ENCODE measurements at regions not wholly inside any gene's neighbourhood (a gene's known extent, or its start where the extent isn't known, plus 50 kb on each side); places are given as distances from the start of the nearest gene placed in this dataset.

GRCh38 chr4:119765469-119765868 is 136.9 kb upstream of the PDE5A start:
- Mint-ChIP-seq H3K36me3 (no peaks in the 10 kb centered on the region), H3K4me1 (no peaks in the 10 kb centered on the region), H3K27me3 (peaks cover 0 to 5% (median 0%) of the 10 kb centered on the region in 5 donors), H3K4me3 (no peak overlapping the region), H3K9me3 (peaks cover 0 to 2% (median 0%) of the 10 kb centered on the region in 11 donors), H3K27ac (no peak overlapping the region)
- no peak for ATAC-seq
- H3K4me1 ChIP-seq (ENCODE audit: control insufficient read depth in 2 of 2, insufficient read depth in 2 of 2, low read length in 2 of 2) = no peaks in the 10 kb centered on the region
- no peak overlapping the region for H3K27ac ChIP-seq (ENCODE audit: low read depth, low read length)
- H3K27me3 ChIP-seq (ENCODE audit: control insufficient read depth in 2 of 2, insufficient read depth in 2 of 2, low read length in 2 of 2) = no peaks in the 10 kb centered on the region
- CTCF ChIA-PET = no interaction called here
- intact Hi-C loops (cut with micrococcal nuclease) = no loop called here
- no peak for DNase-seq
- no peak overlapping the region for H3K4me3 ChIP-seq (ENCODE audit: low read length)
- no peaks in the 10 kb centered on the region for H3K36me3 ChIP-seq (ENCODE audit: control insufficient read depth in 2 of 3, insufficient read depth in 3 of 3, low read length in 3 of 3)
- no peaks in the 10 kb centered on the region for H3K9me3 ChIP-seq (ENCODE audit: control insufficient read depth in 2 of 3, low read length in 3 of 3)
- POLR2A ChIA-PET = no interaction called here

GRCh38 chr4:119763386-119763785 is 134.8 kb upstream of the PDE5A start:
- ChIA-PET POLR2A (no interaction called here), CTCF (no interaction called here)
- DNase-seq = no peak
- intact Hi-C loops (cut with micrococcal nuclease) = no loop called here
- no peak for ATAC-seq
- Histone ChIP-seq H3K36me3 (ENCODE audit: control insufficient read depth in 2 of 3, insufficient read depth in 3 of 3, low read length in 3 of 3) (no peaks in the 10 kb centered on the region), H3K27ac (ENCODE audit: low read depth, low read length) (no peak overlapping the region), H3K27me3 (ENCODE audit: control insufficient read depth in 2 of 2, insufficient read depth in 2 of 2, low read length in 2 of 2) (no peaks in the 10 kb centered on the region), H3K4me1 (ENCODE audit: control insufficient read depth in 2 of 2, insufficient read depth in 2 of 2, low read length in 2 of 2) (no peaks in the 10 kb centered on the region), H3K9me3 (ENCODE audit: control insufficient read depth in 2 of 3, low read length in 3 of 3) (no peaks in the 10 kb centered on the region), H3K4me3 (ENCODE audit: low read length) (no peak overlapping the region)
- peaks cover 0 to 2% (median 0%) of the 10 kb centered on the region in 11 donors for H3K9me3 Mint-ChIP-seq
- no peak overlapping the region for H3K27ac Mint-ChIP-seq
- H3K36me3 Mint-ChIP-seq = no peaks in the 10 kb centered on the region
- H3K27me3 Mint-ChIP-seq = peaks cover 0 to 5% (median 0%) of the 10 kb centered on the region in 5 donors
- no peak overlapping the region for H3K4me3 Mint-ChIP-seq
- H3K4me1 Mint-ChIP-seq = no peaks in the 10 kb centered on the region

GRCh38 chr4:119755599-119755998 is 127.0 kb upstream of the PDE5A start:
- Histone ChIP-seq H3K4me3 (ENCODE audit: low read length) (no peak overlapping the region), H3K36me3 (ENCODE audit: control insufficient read depth in 2 of 3, insufficient read depth in 3 of 3, low read length in 3 of 3) (no peaks in the 10 kb centered on the region), H3K27ac (ENCODE audit: low read depth, low read length) (no peak overlapping the region), H3K9me3 (ENCODE audit: control insufficient read depth in 2 of 3, low read length in 3 of 3) (no peaks in the 10 kb centered on the region), H3K4me1 (ENCODE audit: control insufficient read depth in 2 of 2, insufficient read depth in 2 of 2, low read length in 2 of 2) (no peaks in the 10 kb centered on the region), H3K27me3 (ENCODE audit: control insufficient read depth in 2 of 2, insufficient read depth in 2 of 2, low read length in 2 of 2) (no peaks in the 10 kb centered on the region)
- CTCF ChIA-PET = no interaction called here
- Mint-ChIP-seq H3K27me3 (peaks cover 2 to 11% (median 10%) of the 10 kb centered on the region in 5 donors), H3K4me1 (peaks cover 0 to 2% (median 0%) of the 10 kb centered on the region in 7 donors), H3K36me3 (no peaks in the 10 kb centered on the region), H3K27ac (no peak overlapping the region), H3K4me3 (no peak overlapping the region), H3K9me3 (no peaks in the 10 kb centered on the region)
- DNase-seq (no peak), ATAC-seq (no peak)
- POLR2A ChIA-PET = no interaction called here
- intact Hi-C loops (cut with micrococcal nuclease) = no loop called here

- H3K9me3 Mint-ChIP-seq = no peaks in the 10 kb centered on the region
These were observed 124.3 kb upstream of the PDE5A start for GRCh38 chr4:119752936-119753335.

GRCh38 chr4:119750771-119751170 is 122.2 kb upstream of the PDE5A start:
- no peaks in the 10 kb centered on the region for H3K27me3 ChIP-seq (ENCODE audit: control insufficient read depth in 2 of 2, insufficient read depth in 2 of 2, low read length in 2 of 2)
- no peaks in the 10 kb centered on the region for H3K4me1 ChIP-seq (ENCODE audit: control insufficient read depth in 2 of 2, insufficient read depth in 2 of 2, low read length in 2 of 2)
- no peaks in the 10 kb centered on the region for H3K9me3 Mint-ChIP-seq
- POLR2A ChIA-PET = no interaction called here
- H3K27ac Mint-ChIP-seq = no peak overlapping the region
- intact Hi-C loops (cut with micrococcal nuclease) = no loop called here
- H3K4me1 Mint-ChIP-seq = peaks cover 0 to 2% (median 0%) of the 10 kb centered on the region in 7 donors
- no peak overlapping the region for H3K27ac ChIP-seq (ENCODE audit: low read depth, low read length)
- no peaks in the 10 kb centered on the region for H3K36me3 Mint-ChIP-seq
- peaks cover 3 to 16% (median 5%) of the 10 kb centered on the region in 5 donors for H3K27me3 Mint-ChIP-seq
- H3K4me3 ChIP-seq (ENCODE audit: low read length) = no peak overlapping the region
- CTCF ChIA-PET = interaction anchor here (0.7 kb wide), 1 partner anchor 1857 kb away, joined by 3 read pairs; no protein-coding TSS in a partner anchor
- no peak overlapping the region for H3K4me3 Mint-ChIP-seq
- H3K9me3 ChIP-seq (ENCODE audit: control insufficient read depth in 2 of 3, low read length in 3 of 3) = no peaks in the 10 kb centered on the region
- DNase-seq (no peak), ATAC-seq (no peak)
- no peaks in the 10 kb centered on the region for H3K36me3 ChIP-seq (ENCODE audit: control insufficient read depth in 2 of 3, insufficient read depth in 3 of 3, low read length in 3 of 3)

More at GRCh38 chr4:119752936-119753335, 124.3 kb upstream of the PDE5A start:
- ChIA-PET POLR2A (no interaction called here), CTCF (no interaction called here)
- Histone ChIP-seq H3K27ac (ENCODE audit: low read depth, low read length) (no peak overlapping the region), H3K9me3 (ENCODE audit: control insufficient read depth in 2 of 3, low read length in 3 of 3) (no peaks in the 10 kb centered on the region), H3K4me3 (ENCODE audit: low read length) (no peak overlapping the region), H3K36me3 (ENCODE audit: control insufficient read depth in 2 of 3, insufficient read depth in 3 of 3, low read length in 3 of 3) (no peaks in the 10 kb centered on the region), H3K4me1 (ENCODE audit: control insufficient read depth in 2 of 2, insufficient read depth in 2 of 2, low read length in 2 of 2) (no peaks in the 10 kb centered on the region), H3K27me3 (ENCODE audit: control insufficient read depth in 2 of 2, insufficient read depth in 2 of 2, low read length in 2 of 2) (no peaks in the 10 kb centered on the region)
- no peak for DNase-seq
- H3K4me1 Mint-ChIP-seq = peaks cover 0 to 2% (median 0%) of the 10 kb centered on the region in 7 donors
- ATAC-seq = no peak
- H3K27ac Mint-ChIP-seq = no peak overlapping the region
- intact Hi-C loops (cut with micrococcal nuclease) = no loop called here
- H3K36me3 Mint-ChIP-seq = no peaks in the 10 kb centered on the region
- H3K27me3 Mint-ChIP-seq = peaks cover 3 to 13% (median 6%) of the 10 kb centered on the region in 5 donors
- no peak overlapping the region for H3K4me3 Mint-ChIP-seq

GRCh38 chr4:119750048-119750447 is 121.4 kb upstream of the PDE5A start:
- Histone ChIP-seq H3K36me3 (ENCODE audit: control insufficient read depth in 2 of 3, insufficient read depth in 3 of 3, low read length in 3 of 3) (no peaks in the 10 kb centered on the region), H3K27me3 (ENCODE audit: control insufficient read depth in 2 of 2, insufficient read depth in 2 of 2, low read length in 2 of 2) (no peaks in the 10 kb centered on the region), H3K4me3 (ENCODE audit: low read length) (no peak overlapping the region), H3K4me1 (ENCODE audit: control insufficient read depth in 2 of 2, insufficient read depth in 2 of 2, low read length in 2 of 2) (no peaks in the 10 kb centered on the region), H3K27ac (ENCODE audit: low read depth, low read length) (no peak overlapping the region), H3K9me3 (ENCODE audit: control insufficient read depth in 2 of 3, low read length in 3 of 3) (no peaks in the 10 kb centered on the region)
- H3K4me3 Mint-ChIP-seq = no peak overlapping the region
- ATAC-seq (no peak), DNase-seq (no peak)
- no peak overlapping the region for H3K27ac Mint-ChIP-seq
- H3K27me3 Mint-ChIP-seq = peaks cover 3 to 19% (median 10%) of the 10 kb centered on the region in 5 donors
- no peaks in the 10 kb centered on the region for H3K36me3 Mint-ChIP-seq
- POLR2A ChIA-PET = no interaction called here
- H3K9me3 Mint-ChIP-seq = no peaks in the 10 kb centered on the region
- H3K4me1 Mint-ChIP-seq = peaks cover 0 to 2% (median 0%) of the 10 kb centered on the region in 7 donors
- intact Hi-C loops (cut with micrococcal nuclease) = no loop called here
- CTCF ChIA-PET = interaction anchor here (0.7 kb wide), 1 partner anchor 1857 kb away, joined by 3 read pairs; no protein-coding TSS in a partner anchor

GRCh38 chr4:119748853-119749252 is 120.2 kb upstream of the PDE5A start:
- ChIA-PET CTCF (no interaction called here), POLR2A (no interaction called here)
- H3K4me1 ChIP-seq (ENCODE audit: control insufficient read depth in 2 of 2, insufficient read depth in 2 of 2, low read length in 2 of 2) = no peaks in the 10 kb centered on the region
- Mint-ChIP-seq H3K27ac (no peak overlapping the region), H3K36me3 (no peaks in the 10 kb centered on the region), H3K9me3 (no peaks in the 10 kb centered on the region), H3K4me3 (no peak overlapping the region), H3K27me3 (peaks cover 3 to 26% (median 19%) of the 10 kb centered on the region in 5 donors), H3K4me1 (peaks cover 0 to 2% (median 0%) of the 10 kb centered on the region in 7 donors)
- no peak overlapping the region for H3K4me3 ChIP-seq (ENCODE audit: low read length)
- intact Hi-C loops (cut with micrococcal nuclease) = no loop called here
- H3K36me3 ChIP-seq (ENCODE audit: control insufficient read depth in 2 of 3, insufficient read depth in 3 of 3, low read length in 3 of 3) = no peaks in the 10 kb centered on the region
- H3K9me3 ChIP-seq (ENCODE audit: control insufficient read depth in 2 of 3, low read length in 3 of 3) = no peaks in the 10 kb centered on the region
- DNase-seq (no peak), ATAC-seq (no peak)
- H3K27ac ChIP-seq (ENCODE audit: low read depth, low read length) = no peak overlapping the region
- no peaks in the 10 kb centered on the region for H3K27me3 ChIP-seq (ENCODE audit: control insufficient read depth in 2 of 2, insufficient read depth in 2 of 2, low read length in 2 of 2)

Measured in naive thymus-derived CD4-positive, alpha-beta T cell (primary cell).